LoVo (cell line): ENCODE measurements at regions not wholly inside any gene's neighbourhood (a gene's known extent, or its start where the extent isn't known, plus 50 kb on each side); places are given as distances from the start of the nearest gene placed in this dataset.

ENCODE experiments used
- DNase-seq: peaks from one replicate; pipeline ENCODE4 v3.0.0-alpha.2; 2016; ENCODE audit warnings: low spot score

GRCh38 chr3:94512876-94513275 lies 450.0 kb downstream of the NSUN3 start:
- no peak for DNase-seq

GRCh38 chr3:94513600-94513999 lies 450.7 kb downstream of the NSUN3 start:
- DNase-seq = no peak

- no peak for DNase-seq
Measured at GRCh38 chr3:94515983-94516382, 453.1 kb downstream of the NSUN3 start.

- no peak for DNase-seq
Measured at GRCh38 chr3:94520364-94520763, 457.5 kb downstream of the NSUN3 start.

- no peak for DNase-seq
Measured at GRCh38 chr3:94522488-94522887, 459.6 kb downstream of the NSUN3 start.

- DNase-seq = no peak
Measured at GRCh38 chr3:94524102-94524919, 461.4 kb downstream of the NSUN3 start.

GRCh38 chr3:94525043-94525442 lies 462.2 kb downstream of the NSUN3 start:
- DNase-seq = no peak

- no peak for DNase-seq
Measured at GRCh38 chr3:94529816-94530215, 467.0 kb downstream of the NSUN3 start.

GRCh38 chr3:94532951-94533350 lies 470.1 kb downstream of the NSUN3 start:
- no peak for DNase-seq

- no peak for DNase-seq
Measured at GRCh38 chr3:94539937-94540336, 477.1 kb downstream of the NSUN3 start.

GRCh38 chr3:94543161-94543560 lies 480.3 kb downstream of the NSUN3 start:
- DNase-seq = no peak

- no peak for DNase-seq
Measured at GRCh38 chr3:94544131-94544789, 481.4 kb downstream of the NSUN3 start.

GRCh38 chr3:94548581-94549316 lies 485.9 kb downstream of the NSUN3 start:
- DNase-seq = no peak

GRCh38 chr3:94561094-94561493 lies 498.2 kb downstream of the NSUN3 start:
- no peak for DNase-seq

- no peak for DNase-seq
Measured at GRCh38 chr3:94564247-94564646, 501.4 kb downstream of the NSUN3 start.

- DNase-seq = no peak
Measured at GRCh38 chr3:94568041-94568440, 505.2 kb downstream of the NSUN3 start.

GRCh38 chr3:94573337-94573736 lies 510.5 kb downstream of the NSUN3 start:
- DNase-seq = no peak

GRCh38 chr3:94587291-94587690 lies 524.4 kb downstream of the NSUN3 start:
- no peak for DNase-seq

- no peak for DNase-seq
Measured at GRCh38 chr3:94593526-94594150, 530.8 kb downstream of the NSUN3 start.

GRCh38 chr3:94596141-94596540 lies 533.3 kb downstream of the NSUN3 start:
- no peak for DNase-seq

- no peak for DNase-seq
Measured at GRCh38 chr3:94596887-94597566, 534.2 kb downstream of the NSUN3 start.

GRCh38 chr3:94607778-94608177 lies 544.9 kb downstream of the NSUN3 start:
- no peak for DNase-seq
